Erythroblast (primary cell): ENCODE measurements at regions not wholly inside any gene's neighbourhood (a gene's known extent, or its start where the extent isn't known, plus 50 kb on each side); places are given as distances from the start of the nearest gene placed in this dataset.

Experiments used
- DNase-seq, 2 experiments: peaks; one replicate each; lab custom pipeline; 2025; lab: John Stamatoyannopoulos, UW
- GATA1 ChIP-seq: IDR thresholded peaks from 2 replicates; pipeline ENCODE4 v1.6.1; 2011; ENCODE audit warnings: low read depth, mild to moderate bottlenecking, control low read depth, low read length, moderate library complexity
- POLR2A ChIP-seq: IDR thresholded peaks from 2 replicates; pipeline ENCODE4 v1.6.1; 2011; ENCODE audit warnings: mild to moderate bottlenecking, low read length

DNA sequence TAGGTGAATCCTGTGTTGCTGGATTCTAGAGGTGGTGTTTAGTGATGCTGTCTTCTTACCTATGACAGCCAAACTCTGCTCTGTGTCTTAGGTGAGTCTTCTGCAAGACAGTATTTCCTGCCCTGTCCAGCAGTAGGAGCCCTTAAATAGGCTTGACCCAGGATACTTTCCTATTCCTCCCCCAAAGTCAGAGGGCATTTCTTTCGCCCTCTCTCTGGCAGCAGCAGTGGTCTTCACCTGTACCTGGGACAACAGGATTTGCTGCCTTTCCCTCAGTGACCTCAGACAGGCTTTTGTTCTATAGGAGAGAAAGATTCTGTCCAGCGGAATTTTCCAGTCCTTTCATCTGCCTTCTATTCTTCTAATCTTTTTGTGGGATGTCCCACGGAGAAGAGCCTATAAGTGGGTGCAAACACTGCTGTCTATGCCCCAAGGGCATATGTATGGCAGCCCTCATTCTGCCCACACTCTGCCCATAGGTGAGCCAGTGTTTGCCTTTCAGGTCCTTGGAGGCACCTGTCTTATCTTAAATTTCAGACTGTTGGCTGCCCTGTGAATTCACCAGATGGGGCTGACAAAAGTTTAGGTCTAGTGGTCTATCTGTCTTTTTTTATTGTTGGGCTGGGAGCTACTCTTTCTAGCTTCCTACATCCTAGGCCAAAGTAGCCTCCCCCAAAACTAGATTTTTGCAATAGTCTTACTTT, 177.3 kb upstream of the SPOPL start:
- DNase-seq, result no peak
- TF ChIP-seq POLR2A (no peak), GATA1 (no peak)

DNA sequence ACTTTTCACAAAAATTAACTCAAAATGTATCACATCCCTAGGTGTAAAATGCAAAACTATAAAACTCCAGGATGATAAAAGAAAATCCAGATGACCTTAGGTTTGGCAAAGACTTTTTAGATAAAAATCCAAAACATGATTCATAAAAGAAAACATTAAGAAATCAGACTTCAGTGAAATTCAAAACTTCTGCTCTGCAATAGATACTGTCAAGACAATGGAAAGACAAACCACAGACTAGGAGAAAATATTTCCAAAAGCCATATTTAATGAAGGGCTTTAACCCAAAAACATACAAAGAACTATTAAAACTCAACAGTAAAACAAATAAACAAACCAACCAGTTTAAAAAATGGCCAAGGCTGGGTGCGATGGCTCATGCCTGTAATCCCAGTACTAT, 173.6 kb upstream of the SPOPL start:
- DNase-seq, result no peak
- no peak for TF ChIP-seq POLR2A
- TF ChIP-seq GATA1, result no peak

GRCh38 chr2:138329162-138329561, 172.4 kb upstream of the SPOPL start:
- no peak for TF ChIP-seq POLR2A
- no peak for TF ChIP-seq GATA1
- no peak for DNase-seq

- no peak for DNase-seq
- TF ChIP-seq POLR2A, result no peak
- TF ChIP-seq GATA1, result no peak
Measured at GRCh38 chr2:138329591-138329990, 172.0 kb upstream of the SPOPL start.

GRCh38 chr2:138333121-138333520, 168.4 kb upstream of the SPOPL start:
- TF ChIP-seq GATA1, result no peak
- TF ChIP-seq POLR2A, result no peak
- no peak for DNase-seq

- DNase-seq, result no peak
Measured at GRCh38 chr2:138333677-138334076, 167.9 kb upstream of the SPOPL start.

GRCh38 chr2:138334323-138334722, 167.2 kb upstream of the SPOPL start:
- TF ChIP-seq GATA1 (no peak), POLR2A (no peak)
- DNase-seq, result no peak

More at GRCh38 chr2:138333677-138334076, 167.9 kb upstream of the SPOPL start:
- TF ChIP-seq POLR2A (no peak), GATA1 (no peak)

DNA sequence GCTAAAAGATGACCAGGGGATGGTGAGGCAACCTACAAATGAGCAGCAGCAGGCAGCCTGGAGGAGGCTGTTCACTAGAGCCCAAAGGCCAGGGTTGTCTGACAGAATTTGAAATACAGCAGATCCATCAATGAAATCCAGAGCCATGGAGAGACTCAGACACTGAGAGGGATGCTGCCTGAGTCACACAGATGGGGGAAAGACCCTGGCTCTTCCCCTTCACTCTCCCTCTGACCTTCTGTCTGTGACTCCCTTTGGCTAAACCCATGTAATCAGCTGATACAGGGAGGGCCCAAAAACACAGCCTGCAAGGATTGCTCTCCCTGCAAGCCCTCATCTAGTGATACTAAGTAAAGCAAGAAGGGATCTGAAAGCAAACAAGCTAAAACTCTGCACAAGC, 166.5 kb upstream of the SPOPL start:
- TF ChIP-seq POLR2A (no peak), GATA1 (no peak)
- DNase-seq, result no peak

DNA sequence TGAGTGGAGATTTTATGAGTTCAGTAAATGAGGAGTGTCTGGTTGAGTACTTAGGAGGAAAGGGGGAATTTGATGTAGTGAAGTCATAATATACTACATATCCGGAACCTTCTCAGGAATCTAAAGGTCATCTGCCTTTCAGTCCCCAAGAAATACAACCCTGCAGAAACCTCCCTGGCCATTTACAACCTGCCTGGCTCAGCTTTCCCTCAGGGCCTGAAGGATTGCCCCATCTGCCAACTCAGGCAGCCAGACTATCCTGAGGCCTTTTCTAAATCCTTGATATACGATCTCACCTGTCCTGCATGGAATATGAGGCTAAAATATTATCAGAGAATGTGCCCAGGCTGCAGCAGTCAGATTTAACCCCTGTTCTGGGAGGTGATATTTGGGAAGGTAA, 165.4 kb upstream of the SPOPL start:
- no peak for DNase-seq
- TF ChIP-seq POLR2A (no peak), GATA1 (no peak)

GRCh38 chr2:138355244-138355643, 146.3 kb upstream of the SPOPL start:
- no peak for DNase-seq
- TF ChIP-seq GATA1, result no peak
- no peak for TF ChIP-seq POLR2A

- TF ChIP-seq GATA1, result no peak
- TF ChIP-seq POLR2A, result no peak
- no peak for DNase-seq
Measured at GRCh38 chr2:138356178-138356577, 145.4 kb upstream of the SPOPL start.

DNA sequence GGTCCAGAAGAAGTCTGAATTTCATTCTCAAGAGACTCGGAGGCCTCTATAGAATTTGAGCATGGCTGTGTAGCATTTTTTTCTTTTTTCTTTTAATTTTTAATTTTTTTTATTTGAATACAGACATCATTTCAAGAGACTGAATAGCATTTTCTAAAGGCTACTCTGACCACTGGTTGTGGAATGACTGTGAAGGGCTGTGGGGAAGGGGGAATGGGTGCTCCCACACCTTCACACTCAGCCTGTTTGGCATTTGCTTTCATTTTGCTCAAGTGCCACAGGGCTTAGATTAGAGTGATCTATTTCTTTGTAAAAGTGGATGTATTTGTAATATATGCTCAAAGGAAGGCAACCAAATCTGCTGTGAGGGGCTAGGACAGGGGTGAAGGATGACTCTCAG, 142.0 kb upstream of the SPOPL start:
- DNase-seq, result no peak
- TF ChIP-seq GATA1 (no peak), POLR2A (no peak)

DNA sequence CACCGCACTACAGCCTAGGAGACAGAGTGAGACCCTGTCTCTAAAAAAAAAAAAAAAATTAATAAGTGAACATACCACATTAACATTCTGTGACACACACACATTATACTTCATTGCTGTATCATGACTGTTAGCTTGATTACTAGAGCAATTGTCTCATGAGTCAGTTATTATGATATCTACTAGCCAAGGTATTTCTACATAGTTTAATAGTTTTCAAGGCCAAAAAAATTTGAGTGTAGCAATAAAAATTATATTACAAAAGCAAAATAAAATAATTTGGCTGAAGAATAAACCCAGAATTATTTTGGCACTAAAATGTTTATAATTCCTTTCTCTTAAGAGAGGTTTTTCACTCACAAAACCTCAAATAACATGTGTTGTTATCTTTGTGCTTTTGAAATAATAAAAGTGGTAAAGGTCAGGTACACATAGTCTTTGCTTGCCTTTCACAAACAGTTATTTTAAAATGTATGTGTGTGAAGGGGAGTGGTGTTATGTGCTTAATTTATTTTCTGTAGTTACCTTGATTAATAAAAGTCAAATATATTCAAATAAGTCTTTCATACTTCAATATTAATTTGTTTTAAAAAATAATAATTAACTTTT, 136.9 kb upstream of the SPOPL start:
- no peak for TF ChIP-seq POLR2A
- TF ChIP-seq GATA1, result no peak
- no peak for DNase-seq

DNA sequence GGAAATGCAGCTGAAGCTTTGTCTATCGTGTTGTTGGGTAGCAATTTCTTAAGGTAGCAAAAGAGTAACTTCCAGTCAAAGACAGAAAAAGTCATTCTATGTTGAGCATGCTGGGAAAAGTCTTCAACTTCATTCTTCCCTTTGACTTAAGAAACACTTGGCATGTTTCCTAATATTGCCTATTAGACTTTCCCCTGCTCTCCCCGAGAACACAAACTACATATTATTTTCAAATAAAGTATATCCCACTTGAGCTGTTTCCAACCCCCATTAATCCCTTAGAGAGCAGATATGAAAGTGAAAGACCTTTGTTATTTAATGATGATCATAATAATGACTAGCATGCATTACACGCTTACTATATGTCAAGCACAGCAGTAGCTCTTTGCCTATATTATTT, 136.0 kb upstream of the SPOPL start:
- TF ChIP-seq POLR2A, result no peak
- TF ChIP-seq GATA1, result no peak
- DNase-seq, result no peak

- no peak for DNase-seq
- TF ChIP-seq GATA1, result no peak
- TF ChIP-seq POLR2A, result no peak
Measured at GRCh38 chr2:138369856-138370255, 131.7 kb upstream of the SPOPL start.

GRCh38 chr2:138373993-138374408, 127.6 kb upstream of the SPOPL start:
- DNase-seq, result peak; percentile 55 to 66

More at GRCh38 chr2:138373993-138374408, 127.6 kb upstream of the SPOPL start:
- TF ChIP-seq POLR2A, result no peak
- TF ChIP-seq GATA1, result no peak
